Neutrophil (primary cell): ENCODE measurements at regions not wholly inside any gene's neighbourhood (a gene's known extent, or its start where the extent isn't known, plus 50 kb on each side); places are given as distances from the start of the nearest gene placed in this dataset.

Source experiments
- H3K27ac ChIP-seq: fragments of 200-600 bp; sonication (generic); 2 replicates; pipeline ENCODE4 v1.5.1; 2016; ENCODE audit warnings: mild to moderate bottlenecking, moderate library complexity
- H3K27me3 ChIP-seq: fragments of 200-600 bp; sonication (generic); 2 replicates; pipeline ENCODE4 v1.6.0; 2016; ENCODE audit warnings: mild to moderate bottlenecking
- H3K36me3 ChIP-seq: fragments of 200-600 bp; sonication (generic); 2 replicates; pipeline ENCODE4 v1.5.1; 2017
- H3K4me1 ChIP-seq, 2 experiments: fragments of 200-600 bp in 1 of 2; sonication (generic) in 1 of 2; 1 replicate in 1 of 2; 2 replicates in 1 of 2; pipeline versions ENCODE4 v1.5.1 to v1.6.1; 2013 to 2016; ENCODE audit warnings: low read depth in 1 of 2, low read length in 1 of 2, mild to moderate bottlenecking in 1 of 2, moderate library complexity in 1 of 2; ENCODE audit not compliant: control insufficient read depth in 1 of 2, insufficient read depth in 1 of 2
- H3K4me3 ChIP-seq, 2 experiments: fragments of 200-600 bp in 1 of 2; sonication (generic) in 1 of 2; 1 replicate in 1 of 2; 2 replicates in 1 of 2; pipeline ENCODE4 v1.5.1; 2013 to 2016; ENCODE audit warnings: low read depth in 1 of 2, low read length in 1 of 2, mild to moderate bottlenecking in 1 of 2, moderate library complexity in 1 of 2
- H3K9me3 ChIP-seq: fragments of 200-600 bp; sonication (generic); 2 replicates; pipeline ENCODE4 v1.5.1; 2016
- CTCF ChIP-seq: fragments of 200-600 bp; sonication (generic); IDR thresholded peaks from 2 replicates; pipeline ENCODE4 v1.5.1; 2016; ENCODE audit warnings: antibody characterized with exemption

GRCh38 chr13:107157271-107157670 is 589.3 kb upstream of the ARGLU1 start:
- H3K4me3 ChIP-seq = no peak overlapping the region
- TF ChIP-seq CTCF = no peak
- H3K27me3 ChIP-seq = no peaks in the 10 kb centered on the region
- H3K36me3 ChIP-seq = no peaks in the 10 kb centered on the region
- H3K4me1 ChIP-seq = no peaks in the 10 kb centered on the region
- H3K27ac ChIP-seq = no peak overlapping the region
- no peaks in the 10 kb centered on the region for H3K9me3 ChIP-seq

- no peaks in the 10 kb centered on the region for H3K36me3 ChIP-seq
- no peak for TF ChIP-seq CTCF
- H3K27ac ChIP-seq = no peak overlapping the region
- no peaks in the 10 kb centered on the region for H3K9me3 ChIP-seq
- H3K4me1 ChIP-seq = no peaks in the 10 kb centered on the region
- H3K27me3 ChIP-seq = no peaks in the 10 kb centered on the region
- no peak overlapping the region for H3K4me3 ChIP-seq
Observed at GRCh38 chr13:107144432-107144831, 576.5 kb upstream of the ARGLU1 start.

DNA sequence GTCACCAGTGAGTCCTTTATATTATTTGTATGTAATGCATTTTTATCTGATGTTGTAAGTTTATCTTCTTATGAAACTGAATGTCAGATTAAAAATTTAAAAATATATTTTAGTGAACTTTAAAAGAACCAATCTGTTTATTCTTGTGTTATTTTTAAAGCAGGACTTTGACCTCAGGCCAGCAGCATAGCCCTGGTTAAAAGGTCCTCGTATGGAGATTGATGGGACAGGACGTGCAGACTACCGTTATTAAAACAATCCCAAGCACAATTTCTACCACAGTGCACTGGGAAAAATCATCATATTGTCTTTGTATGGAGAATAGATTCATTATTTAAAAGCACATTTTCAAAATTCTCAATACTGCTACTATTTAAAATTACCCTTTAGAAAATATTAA is 573.8 kb upstream of the ARGLU1 start:
- no peak for TF ChIP-seq CTCF
- no peak overlapping the region for H3K4me3 ChIP-seq

GRCh38 chr13:107139006-107139405 is 571.1 kb upstream of the ARGLU1 start:
- Histone ChIP-seq H3K4me3 (no peak overlapping the region), H3K27me3 (no peaks in the 10 kb centered on the region), H3K27ac (no peak overlapping the region), H3K36me3 (no peaks in the 10 kb centered on the region), H3K4me1 (no peaks in the 10 kb centered on the region), H3K9me3 (no peaks in the 10 kb centered on the region)
- no peak for TF ChIP-seq CTCF

More for the DNA sequence above, 573.8 kb upstream of the ARGLU1 start:
- H3K9me3 ChIP-seq = no peaks in the 10 kb centered on the region
- H3K27ac ChIP-seq = no peak overlapping the region
- H3K36me3 ChIP-seq = no peaks in the 10 kb centered on the region
- H3K27me3 ChIP-seq = no peaks in the 10 kb centered on the region
- no peaks in the 10 kb centered on the region for H3K4me1 ChIP-seq

DNA sequence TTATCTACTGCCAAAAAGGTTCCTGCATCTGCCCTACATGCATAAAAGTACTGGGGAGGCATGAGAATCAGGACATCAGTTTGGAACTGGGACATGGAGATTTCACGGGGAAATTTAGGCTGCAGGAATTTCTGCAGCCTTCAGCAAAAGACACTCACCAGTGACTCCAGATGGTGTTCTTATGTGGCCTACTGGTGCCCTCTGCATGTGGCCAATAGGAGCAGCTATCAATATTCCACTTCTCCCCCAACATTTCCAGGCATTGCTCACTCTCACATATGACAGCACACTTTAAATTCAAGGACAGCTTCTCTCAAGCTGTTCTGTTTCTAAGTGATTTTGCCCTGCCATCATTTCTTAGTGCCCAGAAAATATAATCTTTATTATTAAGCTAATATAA is 570.5 kb upstream of the ARGLU1 start:
- Histone ChIP-seq H3K4me3 (no peak overlapping the region), H3K4me1 (no peaks in the 10 kb centered on the region), H3K9me3 (no peaks in the 10 kb centered on the region), H3K27ac (no peak overlapping the region), H3K36me3 (no peaks in the 10 kb centered on the region), H3K27me3 (no peaks in the 10 kb centered on the region)
- TF ChIP-seq CTCF = no peak

GRCh38 chr13:107133950-107134349 is 566.0 kb upstream of the ARGLU1 start:
- H3K9me3 ChIP-seq = no peaks in the 10 kb centered on the region
- H3K27me3 ChIP-seq = no peaks in the 10 kb centered on the region
- H3K4me3 ChIP-seq = no peak overlapping the region
- no peak for TF ChIP-seq CTCF
- H3K36me3 ChIP-seq = no peaks in the 10 kb centered on the region
- no peaks in the 10 kb centered on the region for H3K4me1 ChIP-seq
- H3K27ac ChIP-seq = no peak overlapping the region
